Astrocyte (in vitro differentiated cells and primary cell): ENCODE measurements at regions not wholly inside any gene's neighbourhood (a gene's known extent, or its start where the extent isn't known, plus 50 kb on each side); places are given as distances from the start of the nearest gene placed in this dataset.
A peak's percentile ranks its signal among the peaks of the same experiment; 100 is the strongest.

Source experiments
- DNase-seq: peaks from one replicate; pipeline ENCODE4 v3.0.0-alpha.2; 2010; ENCODE audit warnings: low read depth
- FAIRE-seq: peaks from 2 replicates; lab custom pipeline; 2011; peaks lifted over from hg19 to GRCh38; lab: Jason Lieb, UNC
- H2AFZ ChIP-seq: 2 replicates; pipeline ENCODE4 v1.6.0; 2012; ENCODE audit warnings: low read depth, low read length, inconsistent platforms
- H3K27ac ChIP-seq: 2 replicates; pipeline ENCODE4 v1.5.1; 2011; ENCODE audit warnings: low read depth, low read length, inconsistent platforms
- H3K27me3 ChIP-seq: 2 replicates; pipeline ENCODE4 v1.6.0; 2011; ENCODE audit warnings: low read length, inconsistent platforms; ENCODE audit not compliant: insufficient read depth
- H3K36me3 ChIP-seq: 2 replicates; pipeline ENCODE4 v1.5.1; 2011; ENCODE audit warnings: low read length, inconsistent platforms; ENCODE audit not compliant: insufficient read depth
- H3K4me1 ChIP-seq: 2 replicates; pipeline ENCODE4 v1.5.1; 2011; ENCODE audit warnings: low read length, inconsistent platforms; ENCODE audit not compliant: insufficient read depth
- H3K4me2 ChIP-seq: 2 replicates; pipeline ENCODE4 v1.6.0; 2012; ENCODE audit warnings: low read length, inconsistent platforms
- H3K4me3 ChIP-seq: 2 replicates; pipeline ENCODE4 v1.5.1; 2011; ENCODE audit warnings: low read depth, mild to moderate bottlenecking, low read length, inconsistent platforms; ENCODE audit not compliant: insufficient read depth
- H3K79me2 ChIP-seq: 2 replicates; pipeline ENCODE4 v1.6.0; 2012; ENCODE audit warnings: mild to moderate bottlenecking, low read length, inconsistent platforms; ENCODE audit not compliant: insufficient read depth
- H3K9ac ChIP-seq: 2 replicates; pipeline ENCODE4 v1.6.0; 2012; ENCODE audit warnings: mild to moderate bottlenecking, low read length, inconsistent platforms
- H3K9me3 ChIP-seq: 2 replicates; pipeline ENCODE4 v1.5.1; 2012; ENCODE audit warnings: low read depth, mild to moderate bottlenecking, low read length, inconsistent platforms; ENCODE audit not compliant: insufficient read depth
- H4K20me1 ChIP-seq: 2 replicates; pipeline ENCODE4 v1.6.0; 2012; ENCODE audit warnings: low read length, inconsistent platforms; ENCODE audit not compliant: insufficient read depth
- H3K27ac Mint-ChIP-seq: one replicate; pipeline ENCODE4 v1.8.0; 2021; ENCODE audit warnings: mild to moderate bottlenecking, mixed read lengths; ENCODE audit not compliant: unreplicated experiment
- H3K27me3 Mint-ChIP-seq: one replicate; pipeline ENCODE4 v1.8.0; 2021; ENCODE audit warnings: low read depth, mixed read lengths; ENCODE audit not compliant: unreplicated experiment
- H3K36me3 Mint-ChIP-seq: one replicate; pipeline ENCODE4 v1.8.0; 2021; ENCODE audit warnings: low read depth, mixed read lengths; ENCODE audit not compliant: unreplicated experiment
- H3K4me1 Mint-ChIP-seq: one replicate; pipeline ENCODE4 v1.8.0; 2021; ENCODE audit warnings: low read depth, mixed read lengths; ENCODE audit not compliant: unreplicated experiment
- H3K4me3 Mint-ChIP-seq: one replicate; pipeline ENCODE4 v1.8.0; 2021; ENCODE audit warnings: mild to moderate bottlenecking, moderate library complexity, mixed read lengths; ENCODE audit not compliant: unreplicated experiment
- H3K9me3 Mint-ChIP-seq: one replicate; pipeline ENCODE4 v1.8.0; 2021; ENCODE audit warnings: mild to moderate bottlenecking, mixed read lengths; ENCODE audit not compliant: unreplicated experiment
- CTCF ChIP-seq: IDR thresholded peaks from 2 replicates; pipeline ENCODE4 v1.5.1; 2011; ENCODE audit warnings: low read depth, mild to moderate bottlenecking, inconsistent platforms, low read length, moderate library complexity; ENCODE audit not compliant: insufficient read depth
- EZH2 ChIP-seq: IDR thresholded peaks from 2 replicates; pipeline ENCODE4 v1.6.1; 2012; ENCODE audit warnings: mild to moderate bottlenecking, low read length, inconsistent platforms; ENCODE audit not compliant: insufficient read depth

GRCh38 chrX:30085571-30085970, 129.8 kb upstream of the MAGEB2 start:
- no peak overlapping the region for H2AFZ ChIP-seq
- no peaks in the 10 kb centered on the region for H3K36me3 ChIP-seq
- no peaks in the 10 kb centered on the region for H3K4me1 ChIP-seq
- Mint-ChIP-seq H3K27me3 (no peaks in the 10 kb centered on the region), H3K9me3 (no peaks in the 10 kb centered on the region), H3K4me1 (no peaks in the 10 kb centered on the region), H3K36me3 (no peaks in the 10 kb centered on the region), H3K4me3 (no peak overlapping the region), H3K27ac (no peak overlapping the region)
- no peak overlapping the region for H3K9ac ChIP-seq
- H3K4me3 ChIP-seq = no peak overlapping the region
- no peaks in the 10 kb centered on the region for H4K20me1 ChIP-seq
- DNase-seq = no peak
- H3K4me2 ChIP-seq = no peak overlapping the region
- no peak for FAIRE-seq
- H3K79me2 ChIP-seq = no peaks in the 10 kb centered on the region
- no peak overlapping the region for H3K27ac ChIP-seq
- no peaks in the 10 kb centered on the region for H3K9me3 ChIP-seq
- H3K27me3 ChIP-seq = no peaks in the 10 kb centered on the region
- TF ChIP-seq CTCF (no peak), EZH2 (no peak)

DNA sequence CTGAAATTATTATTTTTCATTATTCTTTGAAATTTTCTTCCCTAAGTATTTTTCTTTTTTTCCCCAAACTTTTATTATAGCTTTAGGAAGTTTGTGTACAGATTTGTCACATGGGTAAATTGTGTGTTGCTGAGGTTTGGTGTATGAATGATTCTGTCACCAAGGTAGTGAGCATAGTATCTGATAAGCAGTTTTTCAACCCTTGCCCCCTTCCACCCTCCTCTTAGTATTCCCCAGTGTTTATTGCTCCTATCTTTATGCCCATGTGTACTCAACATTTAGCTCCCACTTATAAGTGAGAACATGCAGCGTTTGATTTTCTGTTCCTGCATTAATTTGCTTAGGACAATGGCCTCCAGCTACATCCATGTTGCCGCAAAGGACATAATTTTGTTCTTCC, 103.9 kb upstream of the MAGEB2 start:
- no peak overlapping the region for H3K4me2 ChIP-seq
- no peak for FAIRE-seq
- no peak for TF ChIP-seq EZH2
- no peak for TF ChIP-seq CTCF

DNA sequence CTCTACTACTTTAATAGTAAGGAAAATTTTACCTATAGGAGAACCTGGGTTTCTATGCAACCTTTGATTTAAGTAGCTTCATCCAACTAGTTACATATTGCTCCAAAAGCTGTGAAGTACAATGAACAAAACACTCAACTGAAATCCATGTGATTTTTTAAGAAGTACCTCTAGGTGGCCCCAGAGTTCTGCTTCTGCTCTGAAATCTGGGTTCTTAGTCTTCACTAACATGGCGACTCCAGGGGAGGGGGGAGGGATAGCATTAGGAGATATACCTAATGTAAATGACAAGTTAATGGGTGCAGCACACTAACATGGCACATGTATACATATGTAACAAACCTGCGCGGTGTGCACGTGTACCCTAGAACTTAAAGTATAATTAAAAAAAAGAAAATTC, 73.4 kb upstream of the MAGEB2 start:
- Histone ChIP-seq H2AFZ (no peak overlapping the region), H3K36me3 (no peaks in the 10 kb centered on the region)
- FAIRE-seq = peak; percentile 95

More for the DNA sequence above, 103.9 kb upstream of the MAGEB2 start:
- Histone ChIP-seq H3K79me2 (no peaks in the 10 kb centered on the region), H3K9me3 (no peaks in the 10 kb centered on the region), H3K27ac (no peak overlapping the region), H4K20me1 (no peaks in the 10 kb centered on the region), H3K4me3 (no peak overlapping the region), H3K27me3 (no peaks in the 10 kb centered on the region), H3K9ac (no peak overlapping the region), H2AFZ (no peak overlapping the region), H3K36me3 (no peaks in the 10 kb centered on the region), H3K4me1 (no peaks in the 10 kb centered on the region)
- no peak for DNase-seq
- no peak overlapping the region for H3K4me3 Mint-ChIP-seq
- no peaks in the 10 kb centered on the region for H3K27me3 Mint-ChIP-seq
- H3K9me3 Mint-ChIP-seq = no peaks in the 10 kb centered on the region
- no peak overlapping the region for H3K27ac Mint-ChIP-seq
- H3K4me1 Mint-ChIP-seq = no peaks in the 10 kb centered on the region
- no peaks in the 10 kb centered on the region for H3K36me3 Mint-ChIP-seq

More for the DNA sequence above, 73.4 kb upstream of the MAGEB2 start:
- no peak for TF ChIP-seq EZH2
- peak; percentile 20 for TF ChIP-seq CTCF
- Histone ChIP-seq H3K27me3 (no peaks in the 10 kb centered on the region), H3K4me2 (no peak overlapping the region), H3K27ac (no peak overlapping the region), H3K9me3 (no peaks in the 10 kb centered on the region), H3K9ac (no peak overlapping the region), H3K4me1 (no peaks in the 10 kb centered on the region), H3K4me3 (no peak overlapping the region), H3K79me2 (no peaks in the 10 kb centered on the region), H4K20me1 (no peaks in the 10 kb centered on the region)
- DNase-seq = peak; percentile 9
- Mint-ChIP-seq H3K4me1 (no peaks in the 10 kb centered on the region), H3K27ac (no peak overlapping the region), H3K4me3 (no peak overlapping the region), H3K9me3 (no peaks in the 10 kb centered on the region), H3K36me3 (no peaks in the 10 kb centered on the region), H3K27me3 (no peaks in the 10 kb centered on the region)
